B cell (primary cell): ENCODE measurements at regions not wholly inside any gene's neighbourhood (a gene's known extent, or its start where the extent isn't known, plus 50 kb on each side); places are given as distances from the start of the nearest gene placed in this dataset.

Source experiments
- EZH2 ChIP-seq: IDR thresholded peaks from 2 replicates; pipeline ENCODE4 v1.6.1; 2012; ENCODE audit warnings: borderline replicate concordance, low read depth, mild to moderate bottlenecking, moderate library complexity, low read length; ENCODE audit not compliant: insufficient read depth, poor library complexity, severe bottlenecking
- TF ChIP-seq, protein P1 (sequence below): fragments of 200-600 bp; IDR thresholded peaks from one replicate; pipeline ENCODE4 v1.8.0; 2022; ENCODE audit warnings: antibody characterized with exemption, mild to moderate bottlenecking

GRCh38 chr3:197613199-197613598, 57.4 kb upstream of the BDH1 start:
- TF ChIP-seq, protein P1, sequence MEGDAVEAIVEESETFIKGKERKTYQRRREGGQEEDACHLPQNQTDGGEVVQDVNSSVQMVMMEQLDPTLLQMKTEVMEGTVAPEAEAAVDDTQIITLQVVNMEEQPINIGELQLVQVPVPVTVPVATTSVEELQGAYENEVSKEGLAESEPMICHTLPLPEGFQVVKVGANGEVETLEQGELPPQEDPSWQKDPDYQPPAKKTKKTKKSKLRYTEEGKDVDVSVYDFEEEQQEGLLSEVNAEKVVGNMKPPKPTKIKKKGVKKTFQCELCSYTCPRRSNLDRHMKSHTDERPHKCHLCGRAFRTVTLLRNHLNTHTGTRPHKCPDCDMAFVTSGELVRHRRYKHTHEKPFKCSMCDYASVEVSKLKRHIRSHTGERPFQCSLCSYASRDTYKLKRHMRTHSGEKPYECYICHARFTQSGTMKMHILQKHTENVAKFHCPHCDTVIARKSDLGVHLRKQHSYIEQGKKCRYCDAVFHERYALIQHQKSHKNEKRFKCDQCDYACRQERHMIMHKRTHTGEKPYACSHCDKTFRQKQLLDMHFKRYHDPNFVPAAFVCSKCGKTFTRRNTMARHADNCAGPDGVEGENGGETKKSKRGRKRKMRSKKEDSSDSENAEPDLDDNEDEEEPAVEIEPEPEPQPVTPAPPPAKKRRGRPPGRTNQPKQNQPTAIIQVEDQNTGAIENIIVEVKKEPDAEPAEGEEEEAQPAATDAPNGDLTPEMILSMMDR: no peak
- no peak for TF ChIP-seq EZH2
